ENCODE measurements at regions not wholly inside any gene's neighbourhood (a gene's known extent, or its start where the extent isn't known, plus 50 kb on each side); places are given as distances from the start of the nearest gene placed in this dataset.
"Not testable (repeated sequence)": the region's sequence is repeated elsewhere in the genome, so short reads cannot be mapped to it uniquely, and the experiment has no call there.

GRCh38 chr1:5766996-5767395, 225.2 kb downstream of the NPHP4 start:
- DNase-seq (ENCODE audit: low spot score) = not testable (repeated sequence)

GRCh38 chr1:5765997-5766913, 226.0 kb downstream of the NPHP4 start:
- DNase-seq (ENCODE audit: low spot score) = no peak

GRCh38 chr1:5765483-5765882, 226.7 kb downstream of the NPHP4 start:
- no peak for DNase-seq (ENCODE audit: low spot score)

GRCh38 chr1:5764959-5765358, 227.3 kb downstream of the NPHP4 start:
- DNase-seq (ENCODE audit: low spot score) = no peak

DNA sequence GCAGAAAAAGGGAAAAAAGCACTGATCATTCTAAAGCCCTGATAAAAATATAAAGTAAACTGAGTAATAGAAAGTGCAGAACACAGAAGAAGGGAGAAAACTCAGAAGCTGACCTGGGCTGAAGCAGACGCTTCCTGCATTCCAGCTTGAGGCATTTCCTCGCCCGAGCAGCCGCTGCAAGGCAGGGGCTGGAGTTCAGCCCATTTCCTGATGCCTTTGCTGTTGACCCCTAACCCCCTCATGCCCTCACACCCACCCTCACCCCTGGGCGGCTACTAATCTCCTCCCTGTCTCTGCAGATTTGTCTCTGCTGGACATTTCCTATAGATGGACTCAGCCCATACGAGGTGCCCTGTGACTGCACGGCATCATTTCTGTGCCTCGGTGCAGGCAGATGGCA, 227.8 kb downstream of the NPHP4 start:
- DNase-seq (ENCODE audit: low spot score) = no peak

DNA sequence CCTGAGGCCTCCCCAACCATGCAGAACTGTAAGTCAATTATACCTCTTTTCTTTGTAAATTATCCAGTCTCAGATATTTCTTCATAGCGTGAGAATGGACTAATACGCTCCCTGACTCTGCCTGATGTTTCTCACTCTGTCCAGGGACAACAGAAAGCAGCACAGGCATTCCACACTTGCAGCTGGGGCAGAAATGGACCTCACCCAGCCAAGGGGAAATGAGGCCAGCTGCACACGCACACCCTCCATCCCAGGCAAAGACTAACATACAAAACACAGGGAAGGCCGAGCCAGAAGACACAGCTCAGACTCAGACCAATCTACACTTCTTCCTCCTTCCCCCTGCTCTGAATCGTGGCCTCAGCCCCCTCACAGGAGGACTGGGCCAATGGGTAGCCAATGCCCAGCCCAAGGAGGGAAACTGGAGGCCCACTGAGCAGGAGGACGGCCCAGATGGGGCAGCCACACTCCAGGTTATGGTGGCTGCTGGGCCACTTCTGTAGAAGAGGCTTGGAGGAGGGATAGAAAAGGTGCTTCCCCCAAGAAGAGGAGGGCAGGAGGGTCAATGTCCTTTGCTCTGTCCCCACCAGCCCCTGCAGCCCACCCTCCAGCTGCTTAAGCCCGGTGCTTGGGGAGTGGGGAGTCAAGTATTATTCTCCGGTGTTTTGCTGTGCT, 228.4 kb downstream of the NPHP4 start:
- DNase-seq (ENCODE audit: low spot score) = no peak

- no peak for DNase-seq (ENCODE audit: low spot score)
Measured at GRCh38 chr1:5758859-5759578, 233.2 kb downstream of the NPHP4 start.

DNA sequence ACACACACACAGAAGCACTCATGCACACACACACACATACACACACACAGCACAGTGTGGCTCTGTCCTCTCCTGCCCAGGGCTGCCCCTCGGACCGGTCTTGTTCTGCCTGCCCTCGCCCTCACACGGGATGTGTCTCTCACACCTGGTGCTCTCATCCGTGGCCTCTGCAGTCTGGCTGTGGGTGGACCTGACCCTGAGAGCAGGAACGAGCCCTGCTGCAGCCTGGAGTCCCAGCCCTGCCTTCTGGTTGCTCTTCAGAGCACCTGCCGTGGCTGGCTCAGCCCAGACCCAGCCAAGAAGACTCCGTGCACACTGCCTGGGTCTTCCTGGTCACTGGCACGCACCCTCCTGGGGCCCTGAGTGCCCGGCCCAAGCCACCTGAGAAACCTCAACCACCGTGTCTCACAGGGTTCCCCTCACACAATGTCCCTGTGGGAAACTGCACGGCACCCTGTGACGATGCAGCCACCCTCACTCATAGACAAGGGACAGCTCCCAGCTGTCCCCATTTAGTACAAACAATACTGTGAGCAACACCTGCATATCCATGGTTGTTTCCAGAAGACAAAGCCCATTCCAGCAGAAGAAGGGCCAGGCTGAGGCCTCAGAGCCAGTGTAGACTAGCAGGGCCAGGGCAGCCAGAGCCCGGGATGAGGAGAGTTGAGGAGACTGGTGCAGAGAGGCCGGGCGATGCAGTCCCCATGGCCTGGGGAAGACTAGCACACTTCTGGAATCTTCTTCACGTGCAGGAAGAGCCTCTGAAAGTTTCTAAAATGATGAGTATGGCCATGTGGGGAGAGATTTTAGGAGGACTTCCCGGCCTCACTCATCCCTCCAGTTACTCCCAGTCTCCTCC, 234.0 kb downstream of the NPHP4 start:
- no peak for DNase-seq (ENCODE audit: low spot score)

DNA sequence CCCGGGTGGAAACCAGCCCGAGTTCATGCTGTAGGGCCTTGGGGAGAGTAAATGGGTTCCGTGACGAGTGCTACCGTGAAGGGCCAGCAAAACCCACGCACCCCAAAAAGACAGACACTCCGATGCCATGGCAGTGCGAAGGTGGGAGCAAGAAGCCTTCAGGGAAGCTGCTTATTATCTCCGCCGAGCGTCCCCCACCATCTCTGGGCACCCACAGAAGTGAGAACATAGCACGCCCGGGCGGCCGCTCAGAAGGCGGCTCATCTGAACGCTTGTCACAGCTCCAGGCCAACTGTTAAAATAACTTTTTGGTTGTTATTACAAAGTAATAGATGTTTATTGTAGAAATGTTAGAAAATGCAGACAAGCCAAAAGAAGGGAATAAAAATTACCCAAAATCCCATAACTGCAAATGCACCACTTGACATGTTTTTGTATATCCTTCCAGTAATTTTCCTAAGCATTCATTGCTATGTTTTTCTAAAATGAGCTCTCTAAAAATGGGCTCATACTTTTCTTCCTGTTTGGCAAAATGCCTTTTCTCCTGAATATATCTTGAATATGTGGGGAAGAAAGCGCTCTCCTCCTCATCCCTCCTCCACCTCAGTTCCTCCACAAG, 234.9 kb downstream of the NPHP4 start:
- no peak for DNase-seq (ENCODE audit: low spot score)

- no peak for DNase-seq (ENCODE audit: low spot score)
Measured at GRCh38 chr1:5756434-5757186, 235.6 kb downstream of the NPHP4 start.

DNA sequence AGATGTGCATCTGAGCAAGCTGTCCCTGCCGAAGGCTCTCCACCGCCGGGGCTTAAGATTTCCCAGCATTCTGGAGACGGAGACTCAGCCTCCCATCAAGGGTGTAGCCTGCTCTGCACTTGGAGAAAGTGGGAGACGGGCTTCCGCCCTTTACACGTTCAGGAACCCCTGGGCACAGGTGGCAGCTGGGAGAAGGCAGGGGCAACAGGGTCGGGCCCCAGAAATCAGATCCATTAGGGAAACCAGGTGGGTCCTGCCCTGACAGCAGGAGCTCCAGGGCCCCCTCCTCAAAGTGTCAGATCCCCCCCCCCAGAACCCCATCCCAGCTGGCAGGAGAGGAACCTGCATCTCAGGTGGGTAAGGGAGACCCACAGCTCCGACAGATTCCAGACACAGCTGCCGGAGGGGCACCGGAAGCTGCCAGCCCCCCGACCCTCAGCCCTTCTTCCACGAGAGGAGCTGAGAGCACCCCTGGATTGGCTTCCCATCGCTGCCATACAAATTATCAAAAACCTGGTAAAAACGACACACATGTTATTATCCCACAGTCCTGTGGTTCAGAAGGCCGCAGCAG, 236.6 kb downstream of the NPHP4 start:
- no peak for DNase-seq (ENCODE audit: low spot score)

DNA sequence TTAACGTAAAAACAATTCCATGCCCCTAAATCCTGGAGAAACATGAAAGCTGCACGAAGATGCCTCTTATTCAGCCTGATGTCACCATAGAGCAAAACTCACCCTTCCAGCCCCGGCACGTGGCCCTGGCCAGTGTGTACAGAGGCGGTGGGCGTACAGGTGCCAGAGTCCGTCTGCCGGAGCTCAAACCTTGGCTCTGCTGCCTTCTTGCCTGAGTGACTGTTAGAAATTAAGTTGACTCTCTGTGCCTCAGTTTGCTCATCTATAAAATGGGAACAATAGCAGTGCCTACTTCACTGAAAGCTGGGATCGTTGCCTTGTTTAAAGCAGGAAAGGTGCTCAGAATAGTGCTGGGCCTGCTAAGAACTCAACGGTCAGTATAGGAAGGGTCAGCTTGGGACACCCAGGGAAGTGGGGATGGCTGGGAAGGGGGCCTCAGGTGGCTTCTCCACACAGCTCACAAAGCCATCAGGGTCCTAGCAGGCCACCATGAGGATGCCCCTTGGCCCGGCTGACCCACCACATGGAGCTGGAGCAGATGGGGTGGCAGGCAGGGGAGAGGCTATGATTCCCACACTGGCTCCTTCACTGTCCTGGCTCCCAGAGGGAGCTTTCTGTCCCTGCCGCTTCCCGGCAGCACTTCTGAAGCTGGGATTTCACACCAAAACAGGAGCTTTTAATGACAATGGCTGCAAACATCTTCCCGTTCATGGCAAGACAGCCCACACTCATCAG, 237.2 kb downstream of the NPHP4 start:
- no peak for DNase-seq (ENCODE audit: low spot score)

DNA sequence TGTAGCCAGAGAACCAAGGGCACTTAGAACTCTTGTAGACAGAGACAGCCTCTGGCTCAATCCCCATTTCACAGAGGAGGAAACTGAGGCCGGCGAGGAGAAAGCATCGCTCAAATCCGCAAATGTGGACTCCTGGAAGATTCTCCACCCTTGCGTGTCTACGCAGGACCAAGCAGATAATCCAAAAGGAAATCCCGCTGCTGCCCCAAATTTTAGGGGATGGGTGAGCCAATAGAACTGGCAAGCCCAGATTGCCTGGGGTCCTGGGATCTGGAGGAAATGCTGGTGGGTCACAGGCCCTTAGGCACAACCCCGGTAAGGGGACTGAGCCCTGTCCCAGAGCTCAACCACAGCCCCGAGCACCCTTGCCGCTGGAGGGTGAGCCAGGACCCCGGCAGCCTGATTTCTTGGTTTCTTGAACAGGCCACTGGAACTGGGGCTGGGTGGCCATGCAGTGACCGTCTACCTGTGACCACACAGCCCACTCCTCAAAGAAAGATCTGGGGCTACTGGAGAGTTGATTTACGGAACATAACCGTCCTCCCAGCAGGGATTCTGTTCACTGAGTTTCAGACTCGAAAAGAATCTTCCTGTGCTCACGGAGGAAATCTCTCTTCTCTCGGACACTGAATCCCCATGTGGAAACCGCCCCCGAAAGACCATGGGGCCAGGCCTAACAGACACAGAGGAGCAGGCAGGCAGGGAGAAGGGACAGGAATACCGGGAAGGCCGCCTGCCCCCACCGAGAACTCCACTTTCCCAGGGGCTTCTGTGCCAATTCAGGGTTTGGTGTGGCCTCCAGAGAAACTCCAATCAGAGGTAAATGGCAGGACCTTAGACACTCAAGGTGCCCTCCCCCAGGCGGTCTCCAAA, 238.4 kb downstream of the NPHP4 start:
- DNase-seq (ENCODE audit: low spot score) = no peak

GRCh38 chr1:5752746-5753548, 239.3 kb downstream of the NPHP4 start:
- DNase-seq (ENCODE audit: low spot score) = no peak

DNA sequence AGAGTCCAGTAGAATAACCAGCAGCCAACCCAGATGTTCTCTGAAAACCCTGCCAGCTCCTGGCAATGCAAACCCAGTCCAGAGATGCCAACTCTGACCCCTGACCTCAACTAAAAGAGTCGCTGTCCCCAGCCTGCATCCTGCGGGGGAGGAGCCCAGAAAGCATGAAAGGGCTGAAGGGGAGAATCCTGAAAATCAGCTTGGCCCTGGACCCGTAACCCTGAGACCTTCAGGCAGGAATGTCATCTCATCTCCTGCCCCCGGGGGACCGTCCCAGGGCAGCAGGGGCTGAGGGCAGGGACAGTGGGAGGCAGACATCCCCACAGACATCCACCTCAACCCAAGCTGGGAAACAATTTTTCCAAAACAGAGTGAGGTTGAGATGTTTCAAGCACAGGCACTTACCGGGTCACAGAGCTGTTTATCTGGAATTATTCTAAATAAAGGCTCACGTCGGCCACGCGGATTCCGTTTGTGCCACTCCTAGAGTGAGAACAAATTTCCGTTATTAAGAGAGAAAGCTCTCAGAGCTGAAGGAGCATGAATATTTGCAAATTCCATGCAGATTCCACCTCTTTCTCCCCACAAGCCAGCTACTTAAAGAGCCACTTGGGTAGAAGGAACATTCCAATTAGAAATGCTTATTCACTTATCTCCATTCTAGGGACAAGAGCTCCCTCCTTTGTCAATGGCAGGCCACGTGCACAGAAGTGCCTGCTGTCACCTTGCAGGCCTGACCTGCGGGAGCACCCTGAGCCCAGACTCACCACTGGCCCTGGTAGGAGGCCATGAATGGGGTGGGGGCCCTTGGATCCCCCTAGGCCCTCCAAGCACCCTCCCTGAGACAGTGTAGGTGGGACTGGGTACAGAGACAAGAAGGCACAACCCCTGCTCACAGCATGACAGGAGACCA, 240.1 kb downstream of the NPHP4 start:
- DNase-seq (ENCODE audit: low spot score) = no peak

GRCh38 chr1:5751163-5751540, 241.1 kb downstream of the NPHP4 start:
- no peak for DNase-seq (ENCODE audit: low spot score)

Measured in H4 (cell line).